Panc1 (cell line): ENCODE measurements at regions not wholly inside any gene's neighbourhood (a gene's known extent, or its start where the extent isn't known, plus 50 kb on each side); places are given as distances from the start of the nearest gene placed in this dataset.
"Not testable (repeated sequence)": the region's sequence is repeated elsewhere in the genome, so short reads cannot be mapped to it uniquely, and the experiment has no call there.

Experiments used
- CTCF ChIP-seq: fragments of 450-650 bp; IDR thresholded peaks from 2 replicates; pipeline ENCODE4 v1.5.1; 2017; ENCODE audit warnings: mild to moderate bottlenecking
- POLR2AphosphoS5 ChIP-seq: IDR thresholded peaks from 2 replicates; pipeline ENCODE4 v1.6.1; 2012; ENCODE audit warnings: mild to moderate bottlenecking, low read depth, low read length, moderate library complexity
- REST ChIP-seq, 2 experiments: IDR thresholded peaks; 2 replicates each; pipeline ENCODE4 v1.6.1; 2011 to 2012; ENCODE audit warnings: low read depth in 2 of 2, control low read depth in 1 of 2, low read length in 1 of 2, mild to moderate bottlenecking in 1 of 2, moderate library complexity in 1 of 2; ENCODE audit not compliant: insufficient read depth in 1 of 2

- not testable (repeated sequence) for TF ChIP-seq CTCF; POLR2AphosphoS5; REST (IDR thresholded peaks at IDR 0.05; ENCODE audit: insufficient read depth in 1 of 2, low read depth in 2 of 2, low read length in 1 of 2)
Measured at GRCh38 chr14:55796513-55796912, 216.5 kb downstream of the KTN1 start.
